Left colon (tissue), 2 donors: ENCODE measurements at regions not wholly inside any gene's neighbourhood (a gene's known extent, or its start where the extent isn't known, plus 50 kb on each side); places are given as distances from the start of the nearest gene placed in this dataset.
"Not testable (repeated sequence)": the region's sequence is repeated elsewhere in the genome, so short reads cannot be mapped to it uniquely, and the experiment has no call there.

Experiments
- ATAC-seq: fragments of 200-7000 bp; cut with Tn5 transposase; one replicate; pipeline ENCODE4 v1.9.1; 2020; ENCODE audit warnings: mild to moderate bottlenecking, moderate library complexity
- DNase-seq, 2 donors: peaks; one replicate each; pipeline ENCODE4 v3.0.0-alpha.2; 2020
- intact Hi-C, 2 donors: fragments of 100-400 bp; cut with DNase I in 1 of 2; cut with micrococcal nuclease in 1 of 2; formaldehyde crosslinking; loops; one replicate each; pipeline versions ENCODE4 v1.11.2 to v1.14.0; 2022; cut with DNase I, micrococcal nuclease
- donor health status: DM: no; HTN: no; CAD: no.
- donor health status: DM: yes; HTN: yes; CAD: no.

DNA sequence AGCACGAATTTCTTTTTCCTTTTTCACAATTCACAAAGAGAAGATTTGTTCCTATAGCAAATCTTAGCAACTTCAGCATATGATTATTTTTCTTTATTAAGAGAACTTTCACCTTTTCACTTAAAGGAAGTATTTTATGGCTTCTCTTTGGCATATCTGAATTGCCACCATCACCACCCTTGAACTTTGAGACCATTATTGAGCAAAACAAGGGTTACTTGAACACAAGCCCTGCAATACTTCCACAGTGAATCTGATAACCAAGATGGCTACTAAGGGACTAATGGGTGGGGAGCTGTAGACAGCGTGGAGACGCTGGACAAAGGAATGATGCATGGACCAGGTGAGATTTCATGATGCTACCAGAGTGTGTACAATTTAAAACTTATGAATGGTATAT is 815.0 kb downstream of the LRRIQ3 start:
- intact Hi-C loops = no loop called here
- no peak for DNase-seq
- no peak for ATAC-seq

DNA sequence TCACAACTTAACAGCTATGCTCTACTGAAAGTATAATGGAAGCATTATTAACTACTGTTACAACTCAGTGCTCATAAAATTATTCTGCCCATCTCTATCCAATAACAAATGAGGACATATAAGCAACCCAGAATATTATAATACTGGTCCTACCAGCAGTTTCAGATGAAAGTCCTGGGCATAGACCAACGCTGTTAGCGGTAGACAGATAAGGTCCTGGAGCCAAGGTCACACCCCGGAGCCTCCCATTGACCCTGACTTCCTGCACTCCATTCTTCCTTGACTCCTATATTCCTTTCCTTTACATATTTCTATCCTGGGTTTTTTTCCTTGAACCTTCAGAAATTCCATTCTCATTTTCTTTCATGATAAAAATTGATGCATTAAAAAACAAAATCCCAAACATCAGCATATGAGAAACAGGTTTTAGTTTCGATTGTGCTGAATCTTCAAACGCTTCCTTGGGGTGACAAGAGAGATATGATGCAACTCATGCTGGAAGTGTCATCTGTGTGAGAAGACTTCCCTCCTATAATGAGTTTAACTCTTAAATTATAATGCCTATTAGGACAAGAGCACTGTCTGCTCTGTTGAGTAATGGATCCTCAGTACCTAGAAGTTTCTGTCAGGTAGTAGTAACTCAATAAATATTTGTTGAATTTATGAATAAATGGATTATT is 831.1 kb downstream of the LRRIQ3 start:
- DNase-seq (no peak), ATAC-seq (no peak)
- intact Hi-C loops = no loop called here

- intact Hi-C loops = no loop called here
- ATAC-seq = no peak
- DNase-seq = no peak
These were observed 839.0 kb downstream of the LRRIQ3 start for GRCh38 chr1:73359001-73359400.

- intact Hi-C loops = no loop called here
- DNase-seq (no peak), ATAC-seq (no peak)
These were observed 841.5 kb downstream of the LRRIQ3 start for GRCh38 chr1:73356485-73356884.

DNA sequence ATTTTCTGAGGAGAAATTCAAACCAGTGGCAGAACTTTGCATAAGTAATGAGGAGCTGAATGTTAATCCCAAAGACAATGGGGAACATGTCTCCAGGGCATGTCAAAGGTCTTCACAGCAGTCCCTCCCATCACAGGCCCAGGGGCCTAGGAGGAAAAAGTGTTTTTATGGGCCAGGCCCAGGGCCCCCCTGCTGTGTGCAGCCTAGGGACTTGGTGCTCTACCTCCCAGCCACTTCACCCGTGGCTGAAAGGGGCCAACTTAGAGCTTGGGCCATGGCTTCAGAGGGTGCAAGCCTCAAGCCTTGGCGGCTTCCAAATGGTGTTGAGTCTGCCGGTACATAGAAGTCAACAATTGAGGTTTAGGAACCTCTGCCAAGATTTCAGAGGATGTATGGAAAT is 854.0 kb downstream of the LRRIQ3 start:
- ATAC-seq (no peak), DNase-seq (no peak)
- intact Hi-C loops = no loop called here

- ATAC-seq (no peak), DNase-seq (no peak)
- intact Hi-C loops = no loop called here
These were observed 864.0 kb downstream of the LRRIQ3 start for GRCh38 chr1:73333847-73334503.

DNA sequence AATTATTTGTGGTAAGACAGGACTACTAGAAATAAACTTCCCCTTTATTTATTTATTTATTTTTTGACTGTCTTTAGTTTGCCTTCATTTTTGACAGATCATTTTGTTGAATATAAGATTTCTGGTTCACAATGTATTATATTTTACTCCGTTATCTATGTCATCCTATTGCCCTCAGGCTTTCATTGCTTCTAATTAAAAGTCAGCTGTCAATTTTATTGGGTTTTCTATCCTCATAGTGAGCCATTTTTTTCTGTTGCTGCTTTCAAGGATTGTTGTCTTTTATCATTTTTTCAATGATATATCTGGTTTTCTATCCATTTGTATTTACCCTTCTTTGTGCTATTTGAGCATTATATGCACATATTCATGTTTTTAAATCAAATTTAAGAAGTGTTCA is 866.2 kb downstream of the LRRIQ3 start:
- ATAC-seq (no peak), DNase-seq (no peak)
- intact Hi-C loops = no loop called here

DNA sequence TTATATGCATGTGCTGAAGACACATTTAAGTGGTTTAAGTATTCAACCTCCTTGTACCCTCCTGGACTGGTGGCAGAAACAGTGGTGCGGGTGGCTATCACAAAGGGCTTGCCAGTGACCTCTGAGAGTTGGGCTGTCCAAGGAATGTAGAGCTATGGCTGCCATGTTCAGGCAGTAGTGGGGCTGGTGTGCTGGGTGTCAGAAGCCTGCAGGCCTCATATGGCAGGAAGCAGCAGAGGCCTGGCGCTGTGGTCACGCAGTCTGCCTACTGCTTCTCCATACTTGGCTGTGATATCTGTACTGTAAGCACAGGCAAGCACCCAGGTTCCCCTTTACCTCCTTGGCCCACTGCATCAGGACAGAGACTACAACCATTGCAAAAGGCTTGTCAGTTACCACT is 870.0 kb downstream of the LRRIQ3 start:
- no peak for DNase-seq
- intact Hi-C loops = no loop called here
- no peak for ATAC-seq

GRCh38 chr1:73327180-73327793 is 870.7 kb downstream of the LRRIQ3 start:
- DNase-seq (no peak), ATAC-seq (no peak)
- intact Hi-C loops = no loop called here

- intact Hi-C loops = no loop called here
- no peak for DNase-seq
- no peak for ATAC-seq
These were observed 871.3 kb downstream of the LRRIQ3 start for GRCh38 chr1:73326663-73327062.

DNA sequence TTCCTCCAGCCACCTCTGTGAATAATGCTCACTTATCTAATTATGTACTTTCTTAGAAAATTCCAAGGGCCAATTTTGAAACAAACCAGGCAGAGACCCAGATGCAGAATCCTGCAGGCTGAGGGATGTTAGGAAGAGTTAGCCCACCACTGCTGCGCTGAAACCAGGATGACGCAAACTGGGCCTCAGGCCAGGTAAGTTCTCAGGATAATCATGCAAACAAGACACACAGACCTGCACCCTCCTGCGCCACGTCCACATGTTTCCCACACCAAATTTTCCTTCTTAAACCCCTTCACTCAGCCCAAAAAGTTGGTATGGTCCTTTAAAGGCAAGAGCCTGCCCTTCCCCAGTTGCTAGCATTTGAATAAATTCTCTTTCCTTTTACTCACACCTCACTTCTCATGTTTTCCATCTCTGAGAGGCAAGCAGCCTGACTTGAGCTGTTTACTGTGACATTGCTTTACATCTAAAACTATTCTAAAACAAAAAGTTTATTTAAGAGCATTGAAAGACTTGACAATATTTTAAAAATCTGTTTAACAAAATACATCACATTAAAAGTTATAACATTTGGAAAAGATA is 887.1 kb downstream of the LRRIQ3 start:
- no peak for ATAC-seq
- intact Hi-C loops = no loop called here
- DNase-seq = no peak

DNA sequence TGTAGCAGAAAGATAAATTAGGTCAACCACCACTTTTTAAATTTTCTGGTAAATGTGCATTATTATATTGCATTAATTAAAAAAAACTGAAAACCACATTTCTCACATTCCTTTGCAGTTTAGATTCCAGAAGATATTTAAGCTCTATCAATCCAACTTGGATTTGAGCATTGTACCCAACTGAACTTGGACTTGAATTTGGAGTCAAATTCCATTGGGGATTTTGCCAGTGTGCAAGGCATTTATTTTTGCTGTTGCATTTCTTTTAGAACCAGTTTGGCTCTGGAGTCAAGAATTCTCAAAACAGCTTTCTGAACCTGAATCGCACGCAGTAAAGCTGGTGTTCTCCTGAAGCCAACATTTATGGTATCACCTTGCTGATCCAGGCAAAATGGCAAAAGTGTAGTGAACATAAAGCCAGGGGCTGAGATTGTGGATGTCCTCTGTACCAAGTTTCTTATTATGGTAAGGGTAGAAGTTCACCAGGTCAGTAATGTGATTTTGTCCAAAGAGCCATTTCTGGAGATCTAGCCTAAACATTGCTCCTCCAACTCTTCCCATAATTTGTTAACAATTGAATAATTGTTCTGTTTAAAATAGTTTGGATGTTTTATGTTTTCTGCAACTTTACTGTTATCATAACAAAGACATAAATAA is 890.9 kb downstream of the LRRIQ3 start:
- ATAC-seq (no peak), DNase-seq (no peak)
- intact Hi-C loops = no loop called here

DNA sequence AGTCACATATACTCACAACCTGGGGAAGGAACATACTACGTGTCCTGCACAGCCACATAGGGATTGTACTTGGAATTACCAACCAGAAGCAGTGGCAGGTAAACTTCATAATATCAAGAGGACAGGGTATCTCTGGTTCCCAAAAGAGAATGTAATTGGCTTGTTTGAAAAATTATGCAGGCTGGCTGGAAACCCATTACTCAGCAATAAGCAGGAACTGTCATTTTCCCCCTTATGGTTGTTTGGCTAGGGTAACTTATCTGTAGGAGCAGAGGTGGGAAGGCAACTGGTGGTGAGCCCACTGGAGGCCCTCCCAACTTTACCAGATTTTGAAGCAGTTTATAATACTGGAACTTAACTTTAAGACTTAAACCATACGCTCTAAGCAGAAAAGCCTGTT is 924.1 kb downstream of the LRRIQ3 start:
- intact Hi-C loops = no loop called here
- no peak for DNase-seq
- ATAC-seq = no peak

- intact Hi-C loops, ATAC-seq, DNase-seq: not testable (repeated sequence)
These were observed 952.8 kb downstream of the LRRIQ3 start for GRCh38 chr1:73245196-73245595.

DNA sequence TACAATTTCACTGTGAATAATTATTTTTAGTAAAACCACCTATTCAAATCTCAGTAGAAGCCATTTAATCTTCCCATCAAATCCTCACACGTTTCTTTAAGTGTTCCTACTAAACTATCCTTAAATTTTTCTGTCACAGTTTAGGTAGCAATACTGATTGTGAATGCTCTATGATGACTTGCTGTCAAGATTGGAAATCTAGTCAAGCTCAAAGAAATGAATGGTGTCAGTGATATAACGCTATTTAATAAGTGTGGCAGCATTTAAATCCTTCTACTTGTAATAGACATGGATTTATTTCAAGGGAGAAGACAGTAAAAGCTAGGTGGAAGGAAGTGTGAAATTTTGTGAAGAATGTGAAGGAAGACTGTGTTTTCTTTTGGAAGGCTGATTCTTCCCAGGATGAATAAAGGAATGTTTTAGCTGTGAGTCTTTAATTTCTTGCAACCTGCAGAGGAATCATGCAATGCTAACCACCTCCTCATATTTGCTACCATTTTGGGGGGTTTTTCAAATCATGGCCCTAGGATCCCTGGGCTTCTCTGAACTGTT is 936.7 kb upstream of the NEGR1 start:
- no peak for DNase-seq
- intact Hi-C loops = no loop called here
- no peak for ATAC-seq

DNA sequence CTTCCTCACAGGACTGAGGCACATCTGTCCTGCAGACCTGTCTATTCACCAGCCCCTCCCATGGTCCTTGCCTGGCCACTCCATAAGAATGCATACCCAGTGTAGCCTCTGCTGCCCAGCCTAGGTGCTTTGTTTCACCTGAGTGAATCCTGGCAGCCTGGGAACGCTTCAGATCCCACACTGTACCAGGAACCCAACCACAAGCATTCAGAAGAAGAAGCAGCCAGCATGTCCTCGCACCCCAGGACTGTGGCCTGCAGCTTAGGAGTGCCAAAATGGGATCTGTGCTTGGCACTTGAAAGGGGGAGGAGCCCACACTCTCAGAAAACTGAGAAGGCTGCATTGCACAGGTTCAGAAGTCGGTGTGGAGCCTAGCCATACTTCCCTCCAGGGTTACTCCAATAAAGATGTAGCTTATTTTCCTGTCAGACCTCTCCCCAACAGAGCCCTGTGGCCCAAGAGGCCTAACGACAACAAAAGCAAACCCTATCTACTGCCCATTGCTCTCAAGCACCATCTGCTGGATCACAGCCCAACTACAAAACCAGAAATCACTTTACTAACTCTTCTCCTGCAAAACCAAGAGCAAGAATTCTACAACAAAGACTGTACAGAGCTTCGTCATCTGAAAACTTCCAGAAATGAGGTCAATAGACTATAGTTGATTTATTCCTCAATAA is 923.1 kb upstream of the NEGR1 start:
- intact Hi-C loops = no loop called here
- DNase-seq (no peak), ATAC-seq (no peak)

GRCh38 chr1:73197972-73198371 is 915.6 kb upstream of the NEGR1 start:
- intact Hi-C loops = no loop called here
- DNase-seq (no peak), ATAC-seq (no peak)

- intact Hi-C loops = no loop called here
- DNase-seq (no peak), ATAC-seq (no peak)
These were observed 912.6 kb upstream of the NEGR1 start for GRCh38 chr1:73194965-73195364.

DNA sequence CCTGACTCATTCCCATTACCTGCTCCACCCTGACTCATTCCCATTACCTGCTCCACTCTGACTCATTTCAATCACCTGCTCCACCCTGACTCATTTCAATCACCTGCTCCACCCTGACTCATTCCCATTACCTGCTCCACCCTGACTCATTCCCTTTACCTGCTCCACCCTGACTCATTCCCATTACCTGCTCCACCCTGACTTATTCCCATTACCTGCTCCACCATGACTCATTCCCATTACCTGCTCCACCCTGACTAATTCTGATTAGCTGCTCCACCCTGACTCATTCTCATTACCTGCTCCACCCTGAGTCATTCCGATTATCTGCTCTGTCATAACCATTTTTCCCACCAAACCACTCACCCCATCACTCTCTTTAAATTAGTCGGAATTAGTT is 901.2 kb upstream of the NEGR1 start:
- intact Hi-C loops, DNase-seq, ATAC-seq: not testable (repeated sequence)
